SK-N-SH (cell line): ENCODE measurements at regions not wholly inside any gene's neighbourhood (a gene's known extent, or its start where the extent isn't known, plus 50 kb on each side); places are given as distances from the start of the nearest gene placed in this dataset.

Source experiments
- CTCF ChIA-PET: fragments of 300-600, 350-600 bp; formaldehyde crosslinking; extraction: SDS; loops from one replicate; lab custom pipeline; 2021; lab: Yijun Ruan, JAX
- POLR2A ChIA-PET: fragments of 350-600 bp; sonication (Branson Sonifier 250); formaldehyde crosslinking; extraction: SDS; loops from one replicate; lab custom pipeline; 2020; ENCODE audit warnings: antibody characterized with exemption, inconsistent platforms; lab: Yijun Ruan, JAX
- DNase-seq: peaks from one replicate; pipeline ENCODE4 v3.0.0; 2012
- H2AFZ ChIP-seq: fragments of 200-600 bp; sonication (generic); 2 replicates; pipeline ENCODE4 v1.8.1; 2016; ENCODE audit warnings: antibody characterized with exemption, mild to moderate bottlenecking, low read depth
- H3F3A ChIP-seq: fragments of 200-600 bp; sonication (generic); replicated peaks from 2 replicates; pipeline ENCODE3; 2016; ENCODE audit warnings: antibody characterized with exemption, mild to moderate bottlenecking; ENCODE audit not compliant: insufficient read depth
- H3K27ac ChIP-seq, 2 experiments: fragments of 200-500 bp in 1 of 2; fragments of 200-600 bp in 1 of 2; sonication (Bioruptor generic) in 1 of 2; sonication (generic), shearing (Covaris generic) in 1 of 2; 2 replicates each; pipeline versions ENCODE4 v1.5.1 to v1.6.1; 2014 to 2016; ENCODE audit warnings: low read depth in 2 of 2, inconsistent platforms in 1 of 2, low read length in 1 of 2, mild to moderate bottlenecking in 1 of 2, mixed read lengths in 1 of 2
- H3K27me3 ChIP-seq: fragments of 200-600 bp; sonication (generic), shearing (Covaris generic); 2 replicates; pipeline ENCODE4 v1.6.1; 2016; ENCODE audit warnings: mixed run types; ENCODE audit not compliant: insufficient read depth
- H3K36me3 ChIP-seq, 2 experiments: fragments of 200-500 bp in 1 of 2; fragments of 200-600 bp in 1 of 2; sonication (Bioruptor generic) in 1 of 2; sonication (generic) in 1 of 2; replicated peaks in 1 of 2; 2 replicates each; pipeline versions ENCODE3 to v1.5.1; 2014 to 2016; ENCODE audit warnings: low read length in 1 of 2, mild to moderate bottlenecking in 1 of 2; ENCODE audit not compliant: insufficient read depth in 2 of 2, control insufficient read depth in 1 of 2
- H3K4me1 ChIP-seq, 2 experiments: fragments of 200-500 bp in 1 of 2; fragments of 200-600 bp in 1 of 2; sonication (Bioruptor generic) in 1 of 2; sonication (generic), shearing (Covaris generic) in 1 of 2; 2 replicates each; pipeline versions ENCODE4 v1.5.1 to v1.6.1; 2014 to 2016; ENCODE audit warnings: low read depth in 1 of 2, low read length in 1 of 2, mixed run types in 1 of 2; ENCODE audit not compliant: insufficient read depth in 2 of 2, control insufficient read depth in 1 of 2
- H3K4me2 ChIP-seq: fragments of 200-600 bp; sonication (generic), shearing (Covaris generic); 2 replicates; pipeline ENCODE4 v1.6.1; 2017; ENCODE audit warnings: mixed run types
- H3K4me3 ChIP-seq, 2 experiments: fragments of 200-500 bp in 1 of 2; fragments of 200-600 bp in 1 of 2; sonication (Bioruptor generic) in 1 of 2; sonication (generic), shearing (Covaris generic) in 1 of 2; 2 replicates each; pipeline versions ENCODE4 v1.5.1 to v1.8.1; 2014 to 2016; ENCODE audit warnings: low read depth in 2 of 2, inconsistent platforms in 1 of 2, low read length in 1 of 2, mild to moderate bottlenecking in 1 of 2, mixed read lengths in 1 of 2, moderate library complexity in 1 of 2
- H3K79me2 ChIP-seq: fragments of 200-600 bp; sonication (generic); 2 replicates; pipeline ENCODE4 v1.8.1; 2017; ENCODE audit warnings: mild to moderate bottlenecking; ENCODE audit not compliant: insufficient read depth
- H3K9ac ChIP-seq: fragments of 200-600 bp; sonication (generic); 2 replicates; pipeline ENCODE4 v1.6.1; 2017; ENCODE audit warnings: mixed run types
- H3K9me2 ChIP-seq: fragments of 200-600 bp; sonication (generic); 2 replicates; pipeline ENCODE4 v1.6.1; 2017; ENCODE audit warnings: mixed run types
- H3K9me3 ChIP-seq: fragments of 200-600 bp; sonication (generic); 2 replicates; pipeline ENCODE4 v1.6.1; 2017; ENCODE audit warnings: mixed run types, mild to moderate bottlenecking, moderate library complexity
- H4K20me1 ChIP-seq: fragments of 200-600 bp; sonication (generic); 2 replicates; pipeline ENCODE4 v1.6.1; 2017; ENCODE audit warnings: mild to moderate bottlenecking, mixed run types; ENCODE audit not compliant: insufficient read depth
- EP300 ChIP-seq, 2 experiments: IDR thresholded peaks; 2 replicates each; pipeline versions ENCODE4 v1.4.0 to v1.6.1; 2012; ENCODE audit warnings: borderline replicate concordance in 1 of 2, low read depth in 1 of 2, low read length in 1 of 2
- EZH2phosphoT487 ChIP-seq: fragments of 200-600 bp; sonication (generic); IDR thresholded peaks from 2 replicates; pipeline ENCODE4 v1.6.1; 2017; ENCODE audit warnings: low read depth, mixed run types, mild to moderate bottlenecking, antibody characterized with exemption, moderate library complexity, borderline replicate concordance
- FOXJ3 ChIP-seq: sonication (generic); formaldehyde crosslinking; IDR thresholded peaks from 2 replicates; pipeline ENCODE4 v1.5.1; 2020; ENCODE audit warnings: mild to moderate bottlenecking, missing genetic modification reagents
- FOXM1 ChIP-seq: IDR thresholded peaks from 2 replicates; pipeline ENCODE4 v1.4.0; 2012; ENCODE audit warnings: low read depth, mild to moderate bottlenecking
- GATA2 ChIP-seq: sonication (generic); formaldehyde crosslinking; IDR thresholded peaks from 2 replicates; pipeline ENCODE4 v1.5.0; 2020; ENCODE audit warnings: mild to moderate bottlenecking, missing genetic modification reagents
- NFIC ChIP-seq: IDR thresholded peaks from 2 replicates; pipeline ENCODE4 v1.4.0; 2012; ENCODE audit warnings: borderline replicate concordance
- NRF1 ChIP-seq: IDR thresholded peaks from 2 replicates; pipeline ENCODE4 v1.6.1; 2012; ENCODE audit warnings: low read depth, mild to moderate bottlenecking, low read length
- RCOR1 ChIP-seq: fragments of 150-350 bp; IDR thresholded peaks from 2 replicates; pipeline ENCODE4 v1.6.1; 2017; ENCODE audit warnings: antibody characterized with exemption, low read length
- REST ChIP-seq: IDR thresholded peaks from 2 replicates; pipeline ENCODE4 v1.6.1; 2012; ENCODE audit warnings: mild to moderate bottlenecking, low read depth, low read length, moderate library complexity
- RFX5 ChIP-seq: IDR thresholded peaks from 2 replicates; pipeline ENCODE4 v1.6.1; 2012; ENCODE audit warnings: mild to moderate bottlenecking, improper control_type of control experiment, low read length
- RXRA ChIP-seq: IDR thresholded peaks from 2 replicates; pipeline ENCODE4 v1.4.0; 2012; ENCODE audit warnings: low read depth, mild to moderate bottlenecking, borderline replicate concordance
- SMC3 ChIP-seq: IDR thresholded peaks from 2 replicates; pipeline ENCODE4 v1.6.1; 2012; ENCODE audit warnings: low read depth, low read length, improper control_type of control experiment
- TCF12 ChIP-seq: IDR thresholded peaks from 2 replicates; pipeline ENCODE4 v1.4.0; 2012
- TEAD4 ChIP-seq: IDR thresholded peaks from 2 replicates; pipeline ENCODE4 v1.4.0; 2012; ENCODE audit warnings: mild to moderate bottlenecking, borderline replicate concordance; ENCODE audit not compliant: insufficient read depth
- YY1 ChIP-seq: IDR thresholded peaks from 2 replicates; pipeline ENCODE4 v1.4.0; 2012; ENCODE audit warnings: low read depth, mild to moderate bottlenecking
- WGBS: methylation state at CpG from one replicate; pipeline ENCODE4 v1.1.6; 2017; ENCODE audit warnings: low lambda C conversion rate; 5-methylcytosine and 5-hydroxymethylcytosine counted together
- TF ChIP-seq, protein P1 (sequence below): fragments of 150-350 bp; IDR thresholded peaks from 2 replicates; pipeline ENCODE4 v1.6.1; 2017; ENCODE audit warnings: antibody characterized with exemption, low read length, low read depth, borderline replicate concordance
- TF ChIP-seq, protein P2 (sequence below): fragments of 150-350 bp; IDR thresholded peaks from 2 replicates; pipeline ENCODE4 v1.6.1; 2016; ENCODE audit warnings: mild to moderate bottlenecking, low read depth, low read length

DNA sequence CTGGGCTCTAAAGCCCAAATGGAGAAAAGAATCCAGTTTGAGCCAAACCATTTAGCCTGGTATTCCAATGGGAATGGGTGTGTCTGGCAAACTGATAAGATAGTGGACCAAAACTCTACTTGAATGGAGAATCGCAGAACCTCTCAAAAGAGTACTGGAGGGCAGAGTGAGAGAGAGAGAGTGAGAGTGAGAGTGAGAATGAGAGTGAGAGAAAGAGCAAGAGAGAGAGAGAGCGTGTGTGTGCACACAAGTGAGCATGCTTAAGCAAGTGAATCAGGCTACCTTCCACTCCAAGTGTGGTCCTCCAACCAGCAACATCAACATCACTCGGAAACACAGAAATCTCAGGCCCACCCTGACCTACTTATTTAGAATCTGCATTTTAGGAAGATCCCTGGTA lies 58.8 kb downstream of the UQCRFS1 start:
- no peak overlapping the region for H3K27ac ChIP-seq
- no peaks in the 10 kb centered on the region for H3K4me1 ChIP-seq
- no peaks in the 10 kb centered on the region for H4K20me1 ChIP-seq
- 2% methylated on average over 3 of the region's 3 CpGs for WGBS
- H3K4me2 ChIP-seq: no peak overlapping the region
- H3K4me3 ChIP-seq: no peak overlapping the region
- no peaks in the 10 kb centered on the region for H3K9me2 ChIP-seq
- H3K36me3 ChIP-seq: no peaks in the 10 kb centered on the region
- H3K9ac ChIP-seq: no peak overlapping the region
- no peak overlapping the region for H2AFZ ChIP-seq
- H3F3A ChIP-seq: no peaks in the 10 kb centered on the region
- H3K9me3 ChIP-seq: 0 out of 2 replicates have a peak, but pooled peaks cover 5% of the 10 kb centered on the region
- no peaks in the 10 kb centered on the region for H3K27me3 ChIP-seq
- ChIA-PET POLR2A (no interaction called here), CTCF (no interaction called here)
- no peaks in the 10 kb centered on the region for H3K79me2 ChIP-seq
- no peak for TF ChIP-seq FOXJ3 (CRISPR knock-in tag)
- TF ChIP-seq, protein P1, sequence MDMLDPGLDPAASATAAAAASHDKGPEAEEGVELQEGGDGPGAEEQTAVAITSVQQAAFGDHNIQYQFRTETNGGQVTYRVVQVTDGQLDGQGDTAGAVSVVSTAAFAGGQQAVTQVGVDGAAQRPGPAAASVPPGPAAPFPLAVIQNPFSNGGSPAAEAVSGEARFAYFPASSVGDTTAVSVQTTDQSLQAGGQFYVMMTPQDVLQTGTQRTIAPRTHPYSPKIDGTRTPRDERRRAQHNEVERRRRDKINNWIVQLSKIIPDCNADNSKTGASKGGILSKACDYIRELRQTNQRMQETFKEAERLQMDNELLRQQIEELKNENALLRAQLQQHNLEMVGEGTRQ: no peak
- TF ChIP-seq, protein P2, sequence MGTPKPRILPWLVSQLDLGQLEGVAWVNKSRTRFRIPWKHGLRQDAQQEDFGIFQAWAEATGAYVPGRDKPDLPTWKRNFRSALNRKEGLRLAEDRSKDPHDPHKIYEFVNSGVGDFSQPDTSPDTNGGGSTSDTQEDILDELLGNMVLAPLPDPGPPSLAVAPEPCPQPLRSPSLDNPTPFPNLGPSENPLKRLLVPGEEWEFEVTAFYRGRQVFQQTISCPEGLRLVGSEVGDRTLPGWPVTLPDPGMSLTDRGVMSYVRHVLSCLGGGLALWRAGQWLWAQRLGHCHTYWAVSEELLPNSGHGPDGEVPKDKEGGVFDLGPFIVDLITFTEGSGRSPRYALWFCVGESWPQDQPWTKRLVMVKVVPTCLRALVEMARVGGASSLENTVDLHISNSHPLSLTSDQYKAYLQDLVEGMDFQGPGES: no peak
- no peak for TF ChIP-seq FOXM1
- no peak for TF ChIP-seq NFIC
- no peak for TF ChIP-seq SMC3
- no peak for TF ChIP-seq RXRA
- TF ChIP-seq RFX5: no peak
- no peak for TF ChIP-seq GATA2 (CRISPR knock-in tag)
- no peak for TF ChIP-seq REST
- no peak for TF ChIP-seq NRF1
- no peak for TF ChIP-seq TEAD4
- no peak for TF ChIP-seq EZH2phosphoT487
- no peak for TF ChIP-seq RCOR1
- no peak for TF ChIP-seq EP300 (IDR thresholded peaks at IDR 0.05; ENCODE audit: borderline replicate concordance in 1 of 2, low read depth in 1 of 2, low read length in 1 of 2)
- TF ChIP-seq YY1: no peak
- no peak for TF ChIP-seq TCF12
- DNase-seq: no peak
